Erythroblast (primary cell): ENCODE measurements at regions not wholly inside any gene's neighbourhood (a gene's known extent, or its start where the extent isn't known, plus 50 kb on each side); places are given as distances from the start of the nearest gene placed in this dataset.

Experiments used
- GATA1 ChIP-seq: IDR thresholded peaks from 2 replicates; pipeline ENCODE4 v1.6.1; 2011; ENCODE audit warnings: low read depth, mild to moderate bottlenecking, control low read depth, low read length, moderate library complexity
- POLR2A ChIP-seq: IDR thresholded peaks from 2 replicates; pipeline ENCODE4 v1.6.1; 2011; ENCODE audit warnings: mild to moderate bottlenecking, low read length

DNA sequence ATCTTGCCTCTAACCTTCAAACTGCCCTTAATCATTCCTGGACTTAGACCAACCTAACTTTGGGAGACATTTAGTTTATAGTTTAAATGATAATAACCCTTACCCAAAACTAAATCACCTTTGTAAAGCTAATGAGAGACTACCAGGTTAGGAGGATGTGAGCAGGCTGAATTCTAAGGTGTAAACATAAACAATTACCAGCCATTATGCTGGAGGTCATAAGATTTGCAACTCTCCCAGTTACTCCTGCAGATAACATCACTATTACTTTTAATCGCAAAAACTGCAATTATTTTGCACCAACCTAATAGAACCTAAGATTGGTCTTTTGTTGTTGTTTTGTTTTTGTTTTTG is 86.5 kb upstream of the MSH6 start:
- TF ChIP-seq POLR2A: no peak
- no peak for TF ChIP-seq GATA1
